22Rv1 (cell line): ENCODE measurements at regions not wholly inside any gene's neighbourhood (a gene's known extent, or its start where the extent isn't known, plus 50 kb on each side); places are given as distances from the start of the nearest gene placed in this dataset.

Source experiments
- ZFX ChIP-seq: fragments of 450-650 bp; IDR thresholded peaks from 2 replicates; pipeline ENCODE4 v1.6.1; 2017; ENCODE audit warnings: antibody characterized with exemption, borderline replicate concordance
- TF ChIP-seq, protein P1 (sequence below): fragments of 450-650 bp; IDR thresholded peaks from 2 replicates; pipeline ENCODE4 v1.5.1; 2017; ENCODE audit warnings: mild to moderate bottlenecking

DNA sequence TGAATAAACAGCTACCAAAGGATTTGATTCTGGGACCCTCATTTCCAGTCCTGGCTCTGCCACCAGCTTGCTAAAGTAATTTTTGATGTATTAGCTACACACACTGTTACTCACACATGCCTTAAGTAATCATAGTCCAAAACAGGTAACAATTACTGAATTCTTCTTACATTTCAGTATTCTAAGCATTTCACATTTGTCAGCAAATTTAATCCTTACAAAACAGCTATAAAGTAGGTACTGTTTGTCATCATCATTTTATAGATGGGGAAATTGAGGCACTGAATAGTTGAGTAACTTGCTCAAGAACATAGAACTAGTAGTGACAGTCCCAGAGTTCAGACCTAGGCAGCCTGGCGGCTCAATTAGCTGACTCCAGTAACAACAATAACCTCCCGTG, 272.6 kb downstream of the QKI start:
- TF ChIP-seq, protein P1, sequence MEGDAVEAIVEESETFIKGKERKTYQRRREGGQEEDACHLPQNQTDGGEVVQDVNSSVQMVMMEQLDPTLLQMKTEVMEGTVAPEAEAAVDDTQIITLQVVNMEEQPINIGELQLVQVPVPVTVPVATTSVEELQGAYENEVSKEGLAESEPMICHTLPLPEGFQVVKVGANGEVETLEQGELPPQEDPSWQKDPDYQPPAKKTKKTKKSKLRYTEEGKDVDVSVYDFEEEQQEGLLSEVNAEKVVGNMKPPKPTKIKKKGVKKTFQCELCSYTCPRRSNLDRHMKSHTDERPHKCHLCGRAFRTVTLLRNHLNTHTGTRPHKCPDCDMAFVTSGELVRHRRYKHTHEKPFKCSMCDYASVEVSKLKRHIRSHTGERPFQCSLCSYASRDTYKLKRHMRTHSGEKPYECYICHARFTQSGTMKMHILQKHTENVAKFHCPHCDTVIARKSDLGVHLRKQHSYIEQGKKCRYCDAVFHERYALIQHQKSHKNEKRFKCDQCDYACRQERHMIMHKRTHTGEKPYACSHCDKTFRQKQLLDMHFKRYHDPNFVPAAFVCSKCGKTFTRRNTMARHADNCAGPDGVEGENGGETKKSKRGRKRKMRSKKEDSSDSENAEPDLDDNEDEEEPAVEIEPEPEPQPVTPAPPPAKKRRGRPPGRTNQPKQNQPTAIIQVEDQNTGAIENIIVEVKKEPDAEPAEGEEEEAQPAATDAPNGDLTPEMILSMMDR, result no peak
- TF ChIP-seq ZFX, result no peak
